Mammary epithelial cell (primary cell): ENCODE measurements at regions not wholly inside any gene's neighbourhood (a gene's known extent, or its start where the extent isn't known, plus 50 kb on each side); places are given as distances from the start of the nearest gene placed in this dataset.

Source experiments
- CTCF ChIP-seq, 2 donors: IDR thresholded peaks in 1 of 2; conservative IDR thresholded peaks in 1 of 2; 2 replicates each; pipeline ENCODE4 v1.5.1; 2011 to 2012; ENCODE audit warnings: inconsistent platforms in 2 of 2, low read length in 2 of 2, mild to moderate bottlenecking in 2 of 2, control low read depth in 1 of 2, low read depth in 1 of 2; ENCODE audit not compliant: insufficient read depth in 1 of 2; ENCODE audit errors: extremely low read depth in 1 of 2
- EZH2 ChIP-seq: IDR thresholded peaks from 2 replicates; pipeline ENCODE4 v1.6.1; 2012; ENCODE audit warnings: low read length, inconsistent platforms, borderline replicate concordance

- TF ChIP-seq CTCF (conservative IDR thresholded peaks at IDR 0.05 in 1 of 2, IDR thresholded peaks at IDR 0.05 in 1 of 2; ENCODE audit: extremely low read depth in 1 of 2, insufficient read depth in 1 of 2, low read depth in 1 of 2, low read length in 2 of 2) (no peak), EZH2 (no peak)
Observed at GRCh38 chr7:24428676-24429075, 144.6 kb upstream of the PALS2 start.
